ENCODE measurements at regions not wholly inside any gene's neighbourhood (a gene's known extent, or its start where the extent isn't known, plus 50 kb on each side); places are given as distances from the start of the nearest gene placed in this dataset.
A peak's percentile ranks its signal among the peaks of the same experiment; 100 is the strongest.
"Not testable (repeated sequence)": the region's sequence is repeated elsewhere in the genome, so short reads cannot be mapped to it uniquely, and the experiment has no call there.

DNA sequence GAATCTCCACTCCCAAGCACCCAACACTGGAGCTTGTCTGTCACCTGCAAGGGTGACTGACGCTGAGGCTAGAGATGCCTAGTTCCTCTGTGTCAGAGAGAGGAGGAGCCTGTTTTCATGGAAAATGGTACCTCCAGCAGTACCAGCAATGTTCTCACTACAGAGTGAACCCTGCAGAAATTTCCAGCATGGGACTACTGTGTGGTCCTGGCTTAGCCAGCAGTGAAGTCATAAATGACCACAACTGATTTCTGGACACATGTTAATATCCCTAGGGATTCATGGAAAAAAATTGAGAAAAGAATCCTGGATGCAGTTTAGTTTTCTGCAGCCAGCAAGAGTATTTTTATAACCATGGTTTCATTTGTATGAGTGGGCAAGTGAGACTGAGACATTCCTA, 468.1 kb downstream of the CD83 start:
- DNase-seq, result no peak

DNA sequence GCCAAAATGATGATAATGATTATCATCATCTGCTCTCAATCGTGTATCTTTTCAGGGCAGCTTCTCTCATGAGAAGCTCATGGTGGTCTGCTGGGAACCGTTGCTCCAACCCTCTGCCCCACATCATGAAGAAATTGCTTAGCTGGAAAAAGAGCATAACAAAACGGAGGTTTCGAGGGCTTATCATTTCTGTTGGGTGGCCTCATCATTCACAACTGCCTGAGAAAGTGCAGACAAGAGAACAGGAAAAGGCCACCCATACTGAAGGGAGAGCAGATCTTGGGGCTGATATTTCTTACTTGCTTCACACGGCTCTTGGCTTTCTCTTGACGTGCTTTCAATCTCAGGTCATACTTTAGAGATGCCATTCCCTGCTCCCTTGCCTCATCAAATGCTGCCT, 471.6 kb downstream of the CD83 start:
- DNase-seq, result no peak

DNA sequence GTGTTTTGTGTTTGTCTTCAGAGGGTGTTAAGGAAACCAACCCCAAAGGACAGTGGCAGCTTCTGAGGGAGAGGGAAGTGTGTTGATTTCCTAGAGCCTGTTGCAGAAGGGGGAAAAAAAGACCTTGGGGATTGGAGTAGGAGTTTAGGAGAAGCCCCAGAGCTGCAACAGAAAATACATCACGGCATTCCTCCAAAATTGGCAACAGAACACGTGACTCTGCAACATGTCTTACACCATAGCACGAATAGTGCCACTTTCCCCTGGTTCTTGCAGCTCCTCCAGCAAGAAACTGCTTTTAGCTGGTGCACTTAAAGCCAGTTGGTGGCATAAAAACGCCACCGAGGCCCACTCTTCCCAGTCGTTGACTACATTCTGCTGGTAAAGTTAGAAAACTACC, 473.0 kb downstream of the CD83 start:
- no peak for DNase-seq

GRCh38 chr6:14591998-14592397, 474.4 kb downstream of the CD83 start:
- no peak for DNase-seq

DNA sequence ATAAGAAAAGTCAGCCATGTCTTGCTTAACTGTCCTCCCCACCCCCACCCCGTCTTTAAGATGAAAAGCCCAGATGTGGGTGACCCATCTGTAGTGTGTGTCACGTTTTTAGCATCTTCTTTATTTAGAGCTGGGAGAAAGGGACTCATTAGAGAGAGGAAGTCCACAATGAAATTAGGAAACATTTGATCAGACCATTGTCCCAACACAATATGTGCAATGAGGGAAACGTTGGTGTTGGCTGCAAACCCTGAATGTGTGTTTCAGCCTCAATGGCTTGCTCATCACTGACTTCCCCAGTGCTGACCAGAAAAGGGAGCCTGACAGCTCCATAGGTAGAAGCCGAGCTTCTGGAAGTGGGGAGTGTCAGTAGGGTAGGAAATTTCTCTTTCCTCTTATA, 475.7 kb downstream of the CD83 start:
- DNase-seq, result no peak

GRCh38 chr6:14595751-14596150, 478.2 kb downstream of the CD83 start:
- DNase-seq, result no peak

DNA sequence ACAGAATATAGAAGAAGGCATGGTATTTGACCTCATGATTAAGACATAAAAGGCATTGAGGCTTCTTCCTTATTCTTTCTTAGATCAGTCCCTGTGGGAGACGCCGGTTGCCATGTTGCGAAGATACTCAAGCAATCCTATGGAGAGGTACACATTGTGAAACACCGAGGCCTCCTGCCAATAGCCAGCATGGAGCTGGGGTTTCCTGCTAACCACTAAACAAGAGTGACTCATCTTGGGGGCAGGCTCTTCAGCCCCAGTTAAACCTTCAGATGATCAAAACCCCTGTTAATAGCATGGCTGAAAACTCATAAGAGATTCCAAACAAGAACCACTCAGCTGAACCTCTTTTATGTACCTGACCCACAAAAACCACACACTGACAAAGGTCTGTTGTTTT, 478.8 kb downstream of the CD83 start:
- no peak for DNase-seq

DNA sequence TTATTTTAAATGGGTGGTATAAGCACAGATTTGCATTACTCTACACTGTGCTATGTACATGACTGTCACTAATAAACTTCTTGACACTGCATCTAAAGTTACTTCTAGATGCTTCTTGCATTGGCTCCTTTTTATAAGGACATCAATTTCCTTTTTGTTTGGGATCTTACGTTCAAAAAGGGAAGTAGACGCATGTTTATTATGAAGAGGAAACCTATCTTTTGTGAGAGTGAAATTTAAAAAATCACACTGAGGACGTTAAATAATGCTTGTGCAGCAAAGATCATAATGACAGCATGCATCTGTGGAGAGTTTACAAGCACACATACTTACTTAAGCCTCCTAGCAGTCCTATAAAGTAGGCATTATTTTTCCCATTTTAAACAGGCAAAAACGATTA, 479.5 kb downstream of the CD83 start:
- no peak for DNase-seq

GRCh38 chr6:14598017-14598864, 480.7 kb downstream of the CD83 start:
- no peak for DNase-seq

DNA sequence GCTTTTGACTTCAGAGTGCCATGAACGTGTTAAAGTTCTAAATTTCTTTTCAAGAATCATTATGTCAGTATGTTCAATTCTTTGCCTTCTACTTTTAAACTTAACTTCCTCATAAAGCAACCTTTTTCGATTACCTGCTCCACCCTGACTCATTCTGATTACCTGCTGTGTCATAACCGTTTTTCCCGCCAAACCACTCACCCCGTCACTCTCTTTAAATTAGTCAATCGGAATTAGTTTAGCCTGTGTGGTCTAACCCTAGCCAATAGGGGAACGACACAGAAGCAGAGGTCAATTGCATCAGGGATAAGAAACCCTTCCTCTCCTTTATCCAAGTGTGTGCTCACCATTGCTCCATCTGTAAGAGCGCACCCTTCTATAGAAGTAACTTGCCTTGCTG, 482.7 kb downstream of the CD83 start:
- not testable (repeated sequence) for DNase-seq

DNA sequence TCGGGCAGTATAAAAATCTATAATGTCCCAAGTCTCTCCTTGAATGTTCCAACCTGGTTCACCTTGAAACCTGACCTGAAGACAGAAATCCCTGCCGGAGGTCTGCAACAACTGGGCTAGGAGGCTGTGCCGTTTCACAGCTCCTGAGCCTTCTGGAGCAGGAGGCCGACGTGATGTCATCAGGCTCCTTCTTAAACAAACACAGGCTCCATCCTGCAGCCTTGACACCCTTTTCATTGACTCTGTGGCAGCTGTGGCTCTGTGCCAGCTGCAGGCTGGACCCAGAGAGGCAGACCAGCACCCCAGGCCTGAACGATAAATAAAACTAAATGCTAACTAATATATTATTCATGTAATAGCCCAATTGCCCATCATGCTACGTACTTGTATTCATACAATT, 483.9 kb downstream of the CD83 start:
- DNase-seq, result peak; percentile 1

DNA sequence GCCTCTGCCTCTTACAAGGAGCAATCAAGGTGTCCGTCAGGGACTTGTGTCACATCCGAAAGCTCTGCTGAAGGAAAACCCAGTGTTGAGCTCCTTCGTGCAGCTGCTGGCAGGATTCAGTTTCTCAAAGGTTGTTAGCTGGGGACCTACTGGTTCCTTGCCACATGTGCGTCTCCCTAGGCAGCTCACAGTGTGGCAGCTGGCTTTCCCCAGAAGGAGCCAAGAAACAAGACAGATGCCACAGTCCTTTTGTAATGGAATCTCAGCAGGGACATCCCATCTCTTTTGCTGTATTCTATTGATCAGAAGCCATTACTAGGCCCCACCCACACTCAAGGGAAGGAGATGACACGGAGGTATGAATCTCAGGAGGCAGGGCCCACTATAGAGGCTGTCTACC, 488.8 kb downstream of the CD83 start:
- DNase-seq, result no peak

GRCh38 chr6:14610141-14610540, 492.6 kb downstream of the CD83 start:
- DNase-seq, result no peak

DNA sequence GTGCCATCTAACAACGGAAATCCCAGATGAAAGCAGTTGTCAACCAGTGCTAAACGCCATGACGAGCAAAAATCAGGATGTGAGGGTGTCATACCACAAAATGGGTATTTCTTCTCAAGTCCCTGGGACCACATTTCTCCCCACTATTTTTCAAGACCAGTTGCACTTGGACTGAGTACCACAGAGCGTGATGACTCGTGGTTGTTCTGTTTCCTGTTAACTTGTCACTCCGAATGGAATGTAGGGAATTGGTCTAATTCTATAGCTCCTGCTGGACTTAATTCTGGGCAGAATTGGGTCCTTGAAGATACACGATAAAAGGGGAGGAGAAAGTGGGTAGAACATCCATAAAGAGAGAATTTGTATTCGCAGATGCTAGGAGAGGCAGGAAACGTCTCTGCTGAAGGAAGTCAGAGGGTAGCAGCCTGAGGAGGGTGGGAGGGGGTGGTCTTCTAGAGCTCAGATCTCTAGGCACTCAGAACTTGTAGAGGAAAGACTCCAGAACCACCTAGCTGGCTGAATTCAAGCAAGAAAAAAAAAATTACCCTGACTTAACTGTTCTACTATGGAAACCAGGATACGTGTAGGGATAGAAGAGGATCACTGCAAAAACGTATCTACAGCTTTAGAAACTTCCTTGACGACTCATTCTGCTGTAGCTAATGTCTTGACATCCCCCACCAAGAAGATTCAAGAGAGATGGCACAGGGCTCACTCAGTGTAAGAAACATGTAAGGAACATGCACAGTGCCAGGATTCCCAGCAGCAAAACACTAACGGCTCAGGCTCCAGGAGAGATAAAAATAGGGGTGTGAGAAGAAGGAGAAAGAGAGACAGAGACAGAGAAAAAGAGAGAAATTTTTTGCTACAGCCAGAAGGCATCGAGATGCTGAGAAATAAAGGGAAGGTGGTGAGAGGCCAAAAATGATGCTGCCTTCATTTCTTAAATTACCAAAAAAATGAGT, 494.7 kb downstream of the CD83 start:
- DNase-seq, result no peak

DNA sequence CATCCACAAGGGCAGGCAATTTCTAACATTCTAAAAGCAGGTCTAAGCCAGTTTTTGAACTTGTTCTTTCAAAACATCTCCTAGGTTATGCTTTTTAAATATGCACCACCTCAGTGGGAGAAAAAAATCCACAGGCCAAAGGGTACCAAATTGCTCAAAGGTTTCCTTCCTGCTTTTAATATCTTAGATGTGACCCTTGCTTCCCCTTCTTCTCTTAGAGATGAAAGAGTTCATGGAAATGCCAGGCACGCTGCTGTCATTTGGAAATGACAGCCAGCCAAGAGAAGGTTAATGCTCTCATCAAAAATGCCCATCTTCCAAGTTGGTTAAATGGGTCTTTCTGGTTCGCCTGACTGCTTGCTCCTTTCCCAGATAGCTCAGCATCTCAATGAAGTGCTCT, 497.1 kb downstream of the CD83 start:
- DNase-seq, result no peak

DNA sequence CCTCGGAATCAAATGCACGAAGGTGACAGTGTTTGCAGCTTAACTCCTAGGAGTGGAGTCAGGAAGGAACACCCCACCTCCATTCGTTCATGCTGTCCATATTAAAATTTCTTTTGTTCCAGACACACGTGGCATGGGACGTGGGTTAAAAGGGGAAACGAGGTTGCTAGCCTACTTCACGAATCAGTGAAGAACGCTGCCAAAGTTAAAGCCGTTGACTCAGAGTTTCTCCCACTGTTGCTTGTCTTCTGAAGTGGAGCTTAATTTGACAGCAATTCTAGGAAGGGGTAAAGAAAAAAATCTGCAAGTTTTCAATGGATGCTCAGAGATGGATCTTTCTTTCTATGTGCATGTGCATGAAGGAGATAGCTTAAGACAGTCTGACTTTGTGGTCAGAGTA, 499.1 kb downstream of the CD83 start:
- DNase-seq, result no peak

GRCh38 chr6:14618759-14619418, 501.3 kb downstream of the CD83 start:
- DNase-seq, result no peak

- no peak for DNase-seq
Observed at GRCh38 chr6:14619419-14619781, 501.8 kb downstream of the CD83 start.

GRCh38 chr6:14620522-14620921, 502.9 kb downstream of the CD83 start:
- no peak for DNase-seq

- DNase-seq, result no peak
Observed at GRCh38 chr6:14621518-14621917, 503.9 kb downstream of the CD83 start.

DNA sequence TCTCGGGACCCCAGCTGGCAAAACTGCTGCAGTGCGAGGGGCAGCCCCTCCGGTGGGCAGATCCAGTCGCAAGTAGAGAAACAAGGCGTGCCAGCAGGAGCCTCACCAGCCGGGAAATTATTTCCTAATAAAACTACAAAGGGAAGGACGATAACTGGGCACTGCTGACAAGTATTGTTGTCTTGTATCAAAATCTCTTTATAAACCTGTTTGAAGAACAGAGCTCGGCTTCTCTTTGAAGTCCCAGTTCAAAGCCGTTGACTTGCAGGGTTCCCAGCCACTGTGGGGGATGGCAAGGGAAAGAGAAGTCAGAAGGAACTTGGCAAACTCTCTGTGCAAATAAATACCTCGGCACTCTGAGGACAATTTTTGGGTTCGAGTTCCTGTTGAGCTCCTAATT, 504.5 kb downstream of the CD83 start:
- no peak for DNase-seq

- no peak for DNase-seq
Observed at GRCh38 chr6:14622909-14623505, 505.4 kb downstream of the CD83 start.

Data from NCI-H2107 (cell line).